GM18520 (cell line): ENCODE measurements at regions not wholly inside any gene's neighbourhood (a gene's known extent, or its start where the extent isn't known, plus 50 kb on each side); places are given as distances from the start of the nearest gene placed in this dataset.

Experiments
- ATAC-seq: cut with Tn5 transposase; IDR thresholded peaks from one replicate; pipeline ENCODE4 v1.9.1; 2021; ENCODE audit not compliant: unreplicated experiment

- no peak for ATAC-seq
Observed at GRCh38 chr5:66467564-66467963, 128.6 kb upstream of the MAST4 start.

- no peak for ATAC-seq
Observed at GRCh38 chr5:66469684-66470083, 126.5 kb upstream of the MAST4 start.

GRCh38 chr5:66472010-66472409 is 124.2 kb upstream of the MAST4 start:
- ATAC-seq, result no peak

- no peak for ATAC-seq
Observed at GRCh38 chr5:66475731-66476130, 120.5 kb upstream of the MAST4 start.

- ATAC-seq, result no peak
Observed at GRCh38 chr5:66477596-66477995, 118.6 kb upstream of the MAST4 start.

GRCh38 chr5:66494437-66494836 is 101.8 kb upstream of the MAST4 start:
- ATAC-seq, result no peak

- no peak for ATAC-seq
Observed at GRCh38 chr5:66498791-66499207, 97.4 kb upstream of the MAST4 start.

GRCh38 chr5:66503203-66503789 is 92.9 kb upstream of the MAST4 start:
- ATAC-seq, result no peak

- ATAC-seq, result no peak
Observed at GRCh38 chr5:66507106-66507505, 89.1 kb upstream of the MAST4 start.

- ATAC-seq, result no peak
Observed at GRCh38 chr5:66511491-66511890, 84.7 kb upstream of the MAST4 start.

GRCh38 chr5:66513130-66513529 is 83.1 kb upstream of the MAST4 start:
- no peak for ATAC-seq

- ATAC-seq, result no peak
Observed at GRCh38 chr5:66515209-66515608, 81.0 kb upstream of the MAST4 start.

GRCh38 chr5:66516550-66516949 is 79.6 kb upstream of the MAST4 start:
- ATAC-seq, result no peak

- ATAC-seq, result no peak
Observed at GRCh38 chr5:66517351-66517750, 78.8 kb upstream of the MAST4 start.

- no peak for ATAC-seq
Observed at GRCh38 chr5:66518052-66518451, 78.1 kb upstream of the MAST4 start.

- ATAC-seq, result no peak
Observed at GRCh38 chr5:66518753-66519152, 77.4 kb upstream of the MAST4 start.

- ATAC-seq, result no peak
Observed at GRCh38 chr5:66519626-66520025, 76.6 kb upstream of the MAST4 start.

GRCh38 chr5:66520854-66521253 is 75.3 kb upstream of the MAST4 start:
- ATAC-seq, result no peak

- no peak for ATAC-seq
Observed at GRCh38 chr5:66527478-66528035, 68.6 kb upstream of the MAST4 start.

GRCh38 chr5:66529182-66529581 is 67.0 kb upstream of the MAST4 start:
- ATAC-seq, result no peak

GRCh38 chr5:66529704-66530103 is 66.5 kb upstream of the MAST4 start:
- ATAC-seq, result no peak

- ATAC-seq, result no peak
Observed at GRCh38 chr5:66538126-66538525, 58.1 kb upstream of the MAST4 start.

- ATAC-seq, result no peak
Observed at GRCh38 chr5:66538531-66538930, 57.7 kb upstream of the MAST4 start.
